Transverse colon (tissue), 4 donors: ENCODE measurements at regions not wholly inside any gene's neighbourhood (a gene's known extent, or its start where the extent isn't known, plus 50 kb on each side); places are given as distances from the start of the nearest gene placed in this dataset.
A peak's percentile ranks its signal among the peaks of the same experiment; 100 is the strongest.

ENCODE experiments used
- DNase-seq: peaks from one replicate; pipeline ENCODE4 v3.0.0-alpha.2; 2019
- H3K27ac ChIP-seq, 4 donors: fragments of 200-600 bp; sonication (generic); 2 replicates each; pipeline ENCODE4 v1.5.1; 2016 to 2018; ENCODE audit warnings: inconsistent platforms in 4 of 4
- H3K27me3 ChIP-seq: fragments of 200-600 bp; sonication (generic); 2 replicates; pipeline ENCODE4 v1.5.1; 2017; ENCODE audit warnings: inconsistent platforms
- H3K36me3 ChIP-seq, 4 donors: fragments of 200-600 bp; sonication (generic); 2 replicates each; pipeline ENCODE4 v1.5.1; 2017 to 2019; ENCODE audit warnings: inconsistent platforms in 4 of 4
- H3K4me1 ChIP-seq, 4 donors: fragments of 200-600 bp; sonication (generic); 2 replicates each; pipeline ENCODE4 v1.5.1; 2017 to 2020; ENCODE audit warnings: inconsistent platforms in 4 of 4
- H3K4me3 ChIP-seq, 4 donors: fragments of 200-600 bp; sonication (generic); 1 replicate in 1 of 4; 2 replicates in 3 of 4; pipeline versions ENCODE4 v1.5.1 to v1.6.1; 2017 to 2019; ENCODE audit warnings: inconsistent platforms in 4 of 4
- H3K9me3 ChIP-seq, 2 donors: fragments of 200-600 bp; sonication (generic); 2 replicates each; pipeline ENCODE4 v1.5.1; 2017 to 2019; ENCODE audit warnings: inconsistent platforms in 2 of 2
- EP300 ChIP-seq: sonication (generic); formaldehyde crosslinking; IDR thresholded peaks from one replicate; pipeline ENCODE4 v1.6.1; 2017; ENCODE audit warnings: antibody characterized with exemption, low read depth
- POLR2A ChIP-seq: fragments of 450-650 bp; IDR thresholded peaks from one replicate; pipeline ENCODE4 v1.6.1; 2016; ENCODE audit warnings: antibody characterized with exemption, mild to moderate bottlenecking, moderate library complexity
- POLR2AphosphoS5 ChIP-seq, 3 donors: sonication (generic); formaldehyde crosslinking; IDR thresholded peaks; one replicate each; pipeline ENCODE4 v1.6.1; 2016; ENCODE audit warnings: antibody characterized with exemption in 3 of 3
- WGBS, 2 donors: methylation state at CpG; one replicate each; pipeline ENCODE4 v1.1.5; 2018; ENCODE audit warnings: low coverage in 1 of 2; 5-methylcytosine and 5-hydroxymethylcytosine counted together
- in situ Hi-C, 4 donors: fragments of 200-750 bp; cut with MboI; loops; one replicate each; pipeline versions ENCODE4 v1.15.0 to v1.15.1; 2017; ENCODE audit warnings: low sequenced_read_pairs in 3 of 4, low pct_ligation_motif_present in 1 of 4, low pct_unique_long_range_greater_than_20kb in 1 of 4
- intact Hi-C: fragments of 100-400 bp; cut with DNase I; formaldehyde crosslinking; loops from one replicate; pipeline ENCODE4 v1.15.1; 2023; ENCODE audit warnings: low total_unique reads
- TF ChIP-seq, protein P1 (sequence below), 5 experiments: fragments of 200-600 bp in 3 of 5; fragments of 450-650 bp in 2 of 5; sonication (generic) in 3 of 5; IDR thresholded peaks; 1 replicate in 2 of 5; 2 replicates in 3 of 5; pipeline ENCODE4 v1.5.1; 2016 to 2017; ENCODE audit warnings: antibody characterized with exemption in 5 of 5, inconsistent platforms in 3 of 5, mild to moderate bottlenecking in 2 of 5, moderate library complexity in 1 of 5

DNA sequence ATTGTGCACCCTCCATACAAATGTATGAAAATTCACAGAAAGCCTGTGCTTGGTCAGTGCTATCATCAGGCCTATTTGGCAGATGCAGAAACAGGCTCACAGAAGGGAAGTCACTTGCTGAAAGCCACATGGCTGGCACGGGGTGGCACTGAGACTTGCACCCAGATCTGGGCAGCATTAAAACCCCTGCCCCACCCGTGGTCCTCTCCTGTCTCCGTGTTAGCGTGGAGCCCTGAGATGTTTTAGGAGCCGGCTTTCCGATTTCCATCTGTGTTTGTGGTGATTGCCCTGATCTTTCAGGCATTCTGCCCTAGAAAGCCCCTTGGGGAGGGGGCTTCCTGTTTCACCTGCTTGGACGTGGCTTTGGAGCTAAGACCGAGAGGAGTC, 102.2 kb upstream of the IER5L start:
- intact Hi-C loops (no loop called here), in situ Hi-C loops (no loop called here)
- H3K9me3 ChIP-seq = no peaks in the 10 kb centered on the region
- DNase-seq = peak; percentile 4
- no peaks in the 10 kb centered on the region for H3K36me3 ChIP-seq
- no peak overlapping the region for H3K4me3 ChIP-seq
- TF ChIP-seq POLR2AphosphoS5 (IDR thresholded peaks at IDR 0.05) = no peak
- no peak for TF ChIP-seq POLR2A
- TF ChIP-seq, protein P1, sequence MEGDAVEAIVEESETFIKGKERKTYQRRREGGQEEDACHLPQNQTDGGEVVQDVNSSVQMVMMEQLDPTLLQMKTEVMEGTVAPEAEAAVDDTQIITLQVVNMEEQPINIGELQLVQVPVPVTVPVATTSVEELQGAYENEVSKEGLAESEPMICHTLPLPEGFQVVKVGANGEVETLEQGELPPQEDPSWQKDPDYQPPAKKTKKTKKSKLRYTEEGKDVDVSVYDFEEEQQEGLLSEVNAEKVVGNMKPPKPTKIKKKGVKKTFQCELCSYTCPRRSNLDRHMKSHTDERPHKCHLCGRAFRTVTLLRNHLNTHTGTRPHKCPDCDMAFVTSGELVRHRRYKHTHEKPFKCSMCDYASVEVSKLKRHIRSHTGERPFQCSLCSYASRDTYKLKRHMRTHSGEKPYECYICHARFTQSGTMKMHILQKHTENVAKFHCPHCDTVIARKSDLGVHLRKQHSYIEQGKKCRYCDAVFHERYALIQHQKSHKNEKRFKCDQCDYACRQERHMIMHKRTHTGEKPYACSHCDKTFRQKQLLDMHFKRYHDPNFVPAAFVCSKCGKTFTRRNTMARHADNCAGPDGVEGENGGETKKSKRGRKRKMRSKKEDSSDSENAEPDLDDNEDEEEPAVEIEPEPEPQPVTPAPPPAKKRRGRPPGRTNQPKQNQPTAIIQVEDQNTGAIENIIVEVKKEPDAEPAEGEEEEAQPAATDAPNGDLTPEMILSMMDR (IDR thresholded peaks at IDR 0.05) = no peak
- TF ChIP-seq EP300 = no peak
- WGBS, 2 donors = 79% methylated on average over 8 of the region's 8 CpGs; no CpG with 5 or more reads in 1 of the 2 donors
- H3K27ac ChIP-seq = no peak overlapping the region
- no peaks in the 10 kb centered on the region for H3K4me1 ChIP-seq
- peaks cover 7% of the 10 kb centered on the region for H3K27me3 ChIP-seq

DNA sequence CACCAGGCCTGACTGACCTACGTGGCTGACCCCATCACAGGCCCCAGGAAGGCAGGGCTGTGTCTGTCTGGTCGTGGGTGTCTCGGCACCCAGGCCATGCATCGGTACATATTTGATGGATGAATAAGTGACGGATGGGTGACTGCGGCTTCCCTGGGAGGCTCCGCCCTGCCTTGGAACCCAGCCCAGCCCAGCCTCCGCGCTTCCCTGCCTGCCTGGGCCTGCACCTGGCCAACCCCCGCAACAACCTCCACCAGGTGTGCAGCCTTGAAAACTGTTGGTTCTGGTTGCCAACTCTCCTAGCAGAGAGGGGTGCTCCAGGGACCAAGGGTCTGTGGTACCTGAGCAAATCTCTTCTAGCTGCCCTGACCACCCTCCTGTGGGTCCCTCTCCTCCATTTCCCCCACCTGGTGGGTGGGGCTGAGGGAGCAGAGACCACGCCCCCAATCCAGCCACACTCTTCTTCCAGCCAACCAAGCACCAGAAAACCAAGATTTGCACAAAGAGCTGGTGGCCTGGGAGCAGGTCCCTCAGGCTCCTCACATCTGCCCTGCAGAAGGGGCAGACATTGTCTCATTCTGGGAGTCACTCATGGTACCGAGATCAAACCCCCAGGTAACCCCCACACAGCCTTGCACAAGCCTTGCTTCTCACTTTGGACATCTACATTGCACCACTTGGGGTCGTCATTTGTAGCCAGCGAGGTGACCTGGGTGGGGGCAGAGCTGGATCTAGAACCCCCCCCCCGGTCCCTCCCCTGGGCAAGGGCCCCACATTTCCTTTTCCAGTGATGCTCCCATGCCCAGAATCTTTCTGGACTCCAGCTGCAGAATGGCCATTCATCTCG, 100.6 kb upstream of the IER5L start:
- TF ChIP-seq POLR2AphosphoS5 (IDR thresholded peaks at IDR 0.05) (no peak), POLR2A (no peak), EP300 (no peak)
- TF ChIP-seq, protein P1 (IDR thresholded peaks at IDR 0.05) = no peak
- Histone ChIP-seq H3K27ac (no peak overlapping the region), H3K36me3 (no peaks in the 10 kb centered on the region), H3K4me1 (no peaks in the 10 kb centered on the region), H3K4me3 (no peak overlapping the region), H3K27me3 (peaks cover 7% of the 10 kb centered on the region), H3K9me3 (no peaks in the 10 kb centered on the region)
- 33 to 55% methylated on average over 1 to 13 of the region's 16 CpGs for WGBS, 2 donors
- DNase-seq = peak; percentile 37
- in situ Hi-C loops = no loop called here
- intact Hi-C loops = no loop called here

DNA sequence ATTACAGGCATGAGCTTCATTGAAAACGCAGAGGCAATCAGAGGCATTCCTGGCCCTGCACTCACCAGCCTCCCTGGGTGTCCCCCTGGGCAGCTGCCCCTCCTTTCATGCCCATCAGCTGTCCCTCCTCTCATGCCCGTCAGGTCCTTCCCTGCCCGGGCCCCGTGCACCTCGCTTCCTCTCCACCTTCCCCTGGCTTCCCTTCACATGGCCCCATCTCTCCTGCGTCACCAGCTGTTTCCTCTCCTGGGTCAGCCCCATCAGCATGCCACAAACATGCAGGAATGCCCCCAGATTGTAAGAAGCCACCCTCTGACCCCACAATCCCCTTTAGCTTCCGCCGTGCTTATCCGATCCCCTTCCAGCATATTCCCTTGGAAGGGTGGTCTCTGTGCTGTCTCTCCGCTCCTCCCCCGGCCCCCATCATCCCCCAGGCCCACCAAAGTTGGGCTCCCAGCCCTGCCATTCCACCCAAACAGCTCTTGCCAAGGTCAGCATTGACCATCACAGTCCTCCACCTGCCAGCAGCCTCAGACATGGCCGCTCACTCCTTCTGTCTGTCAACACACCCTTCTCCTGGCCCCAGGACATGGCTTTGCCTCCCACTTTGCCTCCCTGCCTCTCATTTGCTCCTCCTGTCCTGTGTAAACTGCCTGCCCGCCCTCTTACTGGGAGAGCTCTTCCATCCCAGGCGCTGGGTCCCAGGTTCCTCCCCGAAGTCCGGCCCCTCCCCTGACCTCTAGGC, 98.6 kb upstream of the IER5L start:
- Histone ChIP-seq H3K36me3 (no peaks in the 10 kb centered on the region), H3K4me1 (no peaks in the 10 kb centered on the region), H3K4me3 (no peak overlapping the region), H3K27me3 (peaks cover 7% of the 10 kb centered on the region), H3K27ac (no peak overlapping the region), H3K9me3 (no peaks in the 10 kb centered on the region)
- WGBS, 2 donors = 73 to 79% methylated on average over 9 to 16 of the region's 16 CpGs
- in situ Hi-C loops (no loop called here), intact Hi-C loops (no loop called here)
- no peak for DNase-seq
- TF ChIP-seq POLR2A (no peak), EP300 (no peak)
- TF ChIP-seq, protein P1 (IDR thresholded peaks at IDR 0.05) = no peak

DNA sequence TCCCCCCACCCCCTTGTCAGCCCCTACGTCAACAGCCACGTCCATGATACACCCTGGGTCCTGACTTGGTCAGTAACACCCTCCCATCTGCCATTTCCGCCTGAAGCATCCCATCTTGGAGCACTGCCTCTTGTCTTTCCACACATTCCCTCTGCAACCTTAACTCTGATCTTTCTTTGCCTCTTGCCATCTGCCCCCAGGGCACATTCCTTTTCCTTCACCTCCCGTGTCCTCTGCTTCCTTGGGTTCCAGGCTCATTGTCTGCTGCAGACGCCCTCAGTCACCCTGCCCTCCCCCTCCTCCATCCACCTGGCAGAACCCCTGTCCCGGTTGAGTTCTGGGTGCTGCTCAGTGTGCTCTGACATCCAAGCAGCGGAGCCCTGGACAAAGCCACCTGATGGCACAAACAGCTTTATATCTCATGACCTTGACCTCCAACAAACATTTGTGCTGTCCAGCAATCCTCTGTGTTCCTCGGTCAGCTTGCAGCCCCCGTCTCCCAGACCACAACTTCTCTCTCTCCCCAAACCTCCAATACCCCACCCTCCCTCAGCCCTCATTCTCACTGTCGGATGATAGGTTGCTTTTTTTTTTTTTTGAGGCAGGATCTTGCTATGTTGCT, 97.7 kb upstream of the IER5L start:
- no peak overlapping the region for H3K27ac ChIP-seq
- intact Hi-C loops (no loop called here), in situ Hi-C loops (no loop called here)
- 53 to 67% methylated on average over 7 to 10 of the region's 10 CpGs for WGBS, 2 donors
- TF ChIP-seq POLR2A = no peak
- no peak for TF ChIP-seq POLR2AphosphoS5 (IDR thresholded peaks at IDR 0.05)
- TF ChIP-seq, protein P1 (IDR thresholded peaks at IDR 0.05) = no peak
- H3K9me3 ChIP-seq = no peaks in the 10 kb centered on the region
- no peak for DNase-seq
- H3K4me3 ChIP-seq = no peak overlapping the region
- H3K36me3 ChIP-seq = no peaks in the 10 kb centered on the region
- H3K4me1 ChIP-seq = peaks cover 0 to 6% (median 0%) of the 10 kb centered on the region in 4 donors
- peaks cover 7% of the 10 kb centered on the region for H3K27me3 ChIP-seq
